ENCODE measurements at regions not wholly inside any gene's neighbourhood (a gene's known extent, or its start where the extent isn't known, plus 50 kb on each side); places are given as distances from the start of the nearest gene placed in this dataset.

- no peak for DNase-seq
- Histone ChIP-seq H3K27me3 (ENCODE audit: control insufficient read depth, insufficient read depth, low read length) (no peaks in the 10 kb centered on the region), H3K4me3 (ENCODE audit: low read length) (no peak overlapping the region), H3K9me3 (ENCODE audit: control insufficient read depth, insufficient read depth, low read length) (no peaks in the 10 kb centered on the region), H3K36me3 (ENCODE audit: control insufficient read depth, insufficient read depth, low read length) (no peaks in the 10 kb centered on the region), H3K4me1 (ENCODE audit: control insufficient read depth, insufficient read depth, low read length) (no peaks in the 10 kb centered on the region), H3K27ac (ENCODE audit: low read length) (no peak overlapping the region)
- intact Hi-C loops (cut with micrococcal nuclease) = no loop called here
- Mint-ChIP-seq H3K27ac (no peak overlapping the region), H3K4me3 (no peak overlapping the region), H3K36me3 (no peaks in the 10 kb centered on the region), H3K4me1 (no peaks in the 10 kb centered on the region), H3K9me3 (no peaks in the 10 kb centered on the region), H3K27me3 (ENCODE audit: low read depth in 2 of 2) (peaks cover 0 to 3% of the 10 kb centered on the region in 2 donors)
- TF ChIP-seq CTCF (IDR thresholded peaks at IDR 0.05) = no peak
- WGBS (ENCODE audit: insufficient coverage) = 83% methylated on average over 16 of the region's 16 CpGs
- ATAC-seq = no peak
Measured at GRCh38 chr16:86910161-86910769, 331.9 kb downstream of the FOXL1 start.

- Histone ChIP-seq H3K27me3 (ENCODE audit: control insufficient read depth, insufficient read depth, low read length) (no peaks in the 10 kb centered on the region), H3K4me1 (ENCODE audit: control insufficient read depth, insufficient read depth, low read length) (no peaks in the 10 kb centered on the region), H3K4me3 (ENCODE audit: low read length) (no peak overlapping the region), H3K9me3 (ENCODE audit: control insufficient read depth, insufficient read depth, low read length) (no peaks in the 10 kb centered on the region), H3K27ac (ENCODE audit: low read length) (no peak overlapping the region), H3K36me3 (ENCODE audit: control insufficient read depth, insufficient read depth, low read length) (no peaks in the 10 kb centered on the region)
- intact Hi-C loops (cut with micrococcal nuclease) = no loop called here
- WGBS (ENCODE audit: insufficient coverage) = 56% methylated on average over 4 of the region's 4 CpGs
- H3K27ac Mint-ChIP-seq = no peak overlapping the region
- ATAC-seq = no peak
- no peaks in the 10 kb centered on the region for H3K4me1 Mint-ChIP-seq
- peaks cover 0 to 3% of the 10 kb centered on the region in 2 donors for H3K27me3 Mint-ChIP-seq (ENCODE audit: low read depth in 2 of 2)
- TF ChIP-seq CTCF (IDR thresholded peaks at IDR 0.05) = no peak
- no peaks in the 10 kb centered on the region for H3K9me3 Mint-ChIP-seq
- H3K4me3 Mint-ChIP-seq = no peak overlapping the region
- H3K36me3 Mint-ChIP-seq = no peaks in the 10 kb centered on the region
- DNase-seq = no peak
Measured at GRCh38 chr16:86911437-86911958, 333.1 kb downstream of the FOXL1 start.

- WGBS (ENCODE audit: insufficient coverage) = 94% methylated on average over 6 of the region's 7 CpGs
Measured at GRCh38 chr16:86913886-86914285, 335.5 kb downstream of the FOXL1 start.

More at GRCh38 chr16:86913886-86914285, 335.5 kb downstream of the FOXL1 start:
- H3K36me3 Mint-ChIP-seq = no peaks in the 10 kb centered on the region
- TF ChIP-seq CTCF (IDR thresholded peaks at IDR 0.05) = no peak
- no peaks in the 10 kb centered on the region for H3K27me3 Mint-ChIP-seq (ENCODE audit: low read depth in 2 of 2)
- ATAC-seq = no peak
- Histone ChIP-seq H3K4me1 (ENCODE audit: control insufficient read depth, insufficient read depth, low read length) (no peaks in the 10 kb centered on the region), H3K27ac (ENCODE audit: low read length) (no peak overlapping the region), H3K36me3 (ENCODE audit: control insufficient read depth, insufficient read depth, low read length) (no peaks in the 10 kb centered on the region), H3K9me3 (ENCODE audit: control insufficient read depth, insufficient read depth, low read length) (no peaks in the 10 kb centered on the region), H3K27me3 (ENCODE audit: control insufficient read depth, insufficient read depth, low read length) (no peaks in the 10 kb centered on the region), H3K4me3 (ENCODE audit: low read length) (no peak overlapping the region)
- no peaks in the 10 kb centered on the region for H3K9me3 Mint-ChIP-seq
- DNase-seq = no peak
- H3K27ac Mint-ChIP-seq = no peak overlapping the region
- no peak overlapping the region for H3K4me3 Mint-ChIP-seq
- no peaks in the 10 kb centered on the region for H3K4me1 Mint-ChIP-seq
- intact Hi-C loops (cut with micrococcal nuclease) = no loop called here

Measured in natural killer cell (primary cell).